ENCODE measurements at regions not wholly inside any gene's neighbourhood (a gene's known extent, or its start where the extent isn't known, plus 50 kb on each side); places are given as distances from the start of the nearest gene placed in this dataset.

GRCh38 chr1:199116488-199116887 lies 477.6 kb downstream of the PTPRC start:
- Mint-ChIP-seq H3K36me3 (ENCODE audit: low read depth) (no peaks in the 10 kb centered on the region), H3K4me1 (ENCODE audit: low read depth) (peaks cover 4% of the 10 kb centered on the region), H3K27ac (no peak overlapping the region), H3K4me3 (no peak overlapping the region), H3K9me3 (peaks cover 4% of the 10 kb centered on the region), H3K27me3 (peaks cover 1% of the 10 kb centered on the region)
- intact Hi-C loops (cut with micrococcal nuclease): no loop called here
- CTCF ChIA-PET: interaction anchor here (1.5 kb wide), 1 partner anchor 127 kb away, joined by 6 read pairs; no protein-coding TSS in a partner anchor
- DNase-seq: no peak
- TF ChIP-seq CTCF (IDR thresholded peaks at IDR 0.05): no peak
- POLR2A ChIA-PET: no interaction called here
- ATAC-seq: no peak

- TF ChIP-seq CTCF (IDR thresholded peaks at IDR 0.05): no peak
- peaks cover 1% of the 10 kb centered on the region for H3K27me3 Mint-ChIP-seq
- H3K9me3 Mint-ChIP-seq: no peaks in the 10 kb centered on the region
- intact Hi-C loops (cut with micrococcal nuclease): no loop called here
- no peak overlapping the region for H3K27ac Mint-ChIP-seq
- no peaks in the 10 kb centered on the region for H3K36me3 Mint-ChIP-seq (ENCODE audit: low read depth)
- DNase-seq (no peak), ATAC-seq (no peak)
- no peak overlapping the region for H3K4me3 Mint-ChIP-seq
- peaks cover 15% of the 10 kb centered on the region for H3K4me1 Mint-ChIP-seq (ENCODE audit: low read depth)
- ChIA-PET POLR2A (no interaction called here), CTCF (interaction anchor here (4.1 kb wide), 1 partner anchor 8 kb away, joined by 39 read pairs; no protein-coding TSS in a partner anchor)
These were observed 482.2 kb downstream of the PTPRC start for GRCh38 chr1:199121047-199121446.

GRCh38 chr1:199122085-199122484 lies 483.2 kb downstream of the PTPRC start:
- ChIA-PET POLR2A (no interaction called here), CTCF (interaction anchor here (4.1 kb wide), 1 partner anchor 9 kb away, joined by 39 read pairs; no protein-coding TSS in a partner anchor)
- no peaks in the 10 kb centered on the region for H3K9me3 Mint-ChIP-seq
- peaks cover 15% of the 10 kb centered on the region for H3K4me1 Mint-ChIP-seq (ENCODE audit: low read depth)
- no peak overlapping the region for H3K27ac Mint-ChIP-seq
- no peaks in the 10 kb centered on the region for H3K36me3 Mint-ChIP-seq (ENCODE audit: low read depth)
- ATAC-seq (no peak), DNase-seq (no peak)
- H3K27me3 Mint-ChIP-seq: peaks cover 1% of the 10 kb centered on the region
- H3K4me3 Mint-ChIP-seq: no peak overlapping the region
- intact Hi-C loops (cut with micrococcal nuclease): no loop called here
- no peak for TF ChIP-seq CTCF (IDR thresholded peaks at IDR 0.05)

GRCh38 chr1:199122532-199123311 lies 483.9 kb downstream of the PTPRC start:
- DNase-seq: no peak
- TF ChIP-seq CTCF (IDR thresholded peaks at IDR 0.05): no peak
- intact Hi-C loops (cut with micrococcal nuclease): no loop called here
- no peak for ATAC-seq
- H3K4me1 Mint-ChIP-seq (ENCODE audit: low read depth): peaks cover 15% of the 10 kb centered on the region
- ChIA-PET POLR2A (no interaction called here), CTCF (interaction anchor here (0.8 to 4.1 kb wide), 3 partner anchors 9 to 120 kb away, joined by 3 to 39 read pairs (median 7); no protein-coding TSS in a partner anchor)
- no peak overlapping the region for H3K4me3 Mint-ChIP-seq
- no peaks in the 10 kb centered on the region for H3K36me3 Mint-ChIP-seq (ENCODE audit: low read depth)
- peaks cover 1% of the 10 kb centered on the region for H3K27me3 Mint-ChIP-seq
- H3K9me3 Mint-ChIP-seq: no peaks in the 10 kb centered on the region
- H3K27ac Mint-ChIP-seq: no peak overlapping the region

GRCh38 chr1:199123615-199124014 lies 484.8 kb downstream of the PTPRC start:
- ATAC-seq (peak; percentile 53), DNase-seq (no peak)
- Mint-ChIP-seq H3K4me3 (no peak overlapping the region), H3K27me3 (no peaks in the 10 kb centered on the region), H3K9me3 (no peaks in the 10 kb centered on the region), H3K4me1 (ENCODE audit: low read depth) (peaks cover 15% of the 10 kb centered on the region), H3K27ac (no peak overlapping the region), H3K36me3 (ENCODE audit: low read depth) (no peaks in the 10 kb centered on the region)
- intact Hi-C loops (cut with micrococcal nuclease): no loop called here
- no peak for TF ChIP-seq CTCF (IDR thresholded peaks at IDR 0.05)
- CTCF ChIA-PET: interaction anchor here (0.8 to 4.1 kb wide), 4 partner anchors 10 to 119 kb away, joined by 3 to 39 read pairs (median 5); no protein-coding TSS in a partner anchor
- POLR2A ChIA-PET: no interaction called here

Measured in activated CD8-positive, alpha-beta T cell treated with anti-CD3 and anti-CD28 coated beads for 36 hours (primary cell).